ENCODE measurements at regions not wholly inside any gene's neighbourhood (a gene's known extent, or its start where the extent isn't known, plus 50 kb on each side); places are given as distances from the start of the nearest gene placed in this dataset.

GRCh38 chr17:74148901-74149596 lies 54.4 kb upstream of the RPL38 start:
- TF ChIP-seq CTCF (IDR thresholded peaks at IDR 0.05; ENCODE audit: low read depth, low read length) (no peak), POLR2A (IDR thresholded peaks at IDR 0.05; ENCODE audit: extremely low read depth, insufficient read length) (no peak)
